WI38 (cell line): ENCODE measurements at regions not wholly inside any gene's neighbourhood (a gene's known extent, or its start where the extent isn't known, plus 50 kb on each side); places are given as distances from the start of the nearest gene placed in this dataset.

Source experiments
- H3K4me3 ChIP-seq: 2 replicates; pipeline ENCODE4 v1.5.1; 2011; ENCODE audit warnings: low read depth, mild to moderate bottlenecking, control low read depth, low read length
- TF ChIP-seq, protein P1 (sequence below): IDR thresholded peaks from 2 replicates; pipeline ENCODE4 v1.5.1; 2012; ENCODE audit warnings: low read depth, mild to moderate bottlenecking, control low read depth, low read length

DNA sequence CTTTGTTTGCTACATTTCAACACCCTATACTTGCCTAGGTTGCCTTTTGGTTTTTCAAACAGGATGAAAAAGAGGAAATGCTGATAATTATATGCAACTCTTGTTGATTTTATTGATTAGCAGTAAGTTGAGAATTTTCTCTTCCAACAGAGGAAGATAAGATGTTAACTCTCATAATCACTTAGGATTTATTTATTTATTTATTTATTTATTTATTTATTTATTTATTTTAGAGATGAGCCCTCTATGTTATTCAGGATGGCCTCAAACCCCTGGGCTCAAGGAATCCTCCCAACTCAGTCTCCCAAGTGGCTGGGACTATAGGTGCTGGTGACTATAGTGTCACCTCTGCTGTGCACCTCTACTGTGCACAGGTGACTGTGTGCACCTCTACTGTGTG lies 111.4 kb upstream of the GLS start:
- TF ChIP-seq, protein P1, sequence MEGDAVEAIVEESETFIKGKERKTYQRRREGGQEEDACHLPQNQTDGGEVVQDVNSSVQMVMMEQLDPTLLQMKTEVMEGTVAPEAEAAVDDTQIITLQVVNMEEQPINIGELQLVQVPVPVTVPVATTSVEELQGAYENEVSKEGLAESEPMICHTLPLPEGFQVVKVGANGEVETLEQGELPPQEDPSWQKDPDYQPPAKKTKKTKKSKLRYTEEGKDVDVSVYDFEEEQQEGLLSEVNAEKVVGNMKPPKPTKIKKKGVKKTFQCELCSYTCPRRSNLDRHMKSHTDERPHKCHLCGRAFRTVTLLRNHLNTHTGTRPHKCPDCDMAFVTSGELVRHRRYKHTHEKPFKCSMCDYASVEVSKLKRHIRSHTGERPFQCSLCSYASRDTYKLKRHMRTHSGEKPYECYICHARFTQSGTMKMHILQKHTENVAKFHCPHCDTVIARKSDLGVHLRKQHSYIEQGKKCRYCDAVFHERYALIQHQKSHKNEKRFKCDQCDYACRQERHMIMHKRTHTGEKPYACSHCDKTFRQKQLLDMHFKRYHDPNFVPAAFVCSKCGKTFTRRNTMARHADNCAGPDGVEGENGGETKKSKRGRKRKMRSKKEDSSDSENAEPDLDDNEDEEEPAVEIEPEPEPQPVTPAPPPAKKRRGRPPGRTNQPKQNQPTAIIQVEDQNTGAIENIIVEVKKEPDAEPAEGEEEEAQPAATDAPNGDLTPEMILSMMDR, result no peak
- no peak overlapping the region for H3K4me3 ChIP-seq

DNA sequence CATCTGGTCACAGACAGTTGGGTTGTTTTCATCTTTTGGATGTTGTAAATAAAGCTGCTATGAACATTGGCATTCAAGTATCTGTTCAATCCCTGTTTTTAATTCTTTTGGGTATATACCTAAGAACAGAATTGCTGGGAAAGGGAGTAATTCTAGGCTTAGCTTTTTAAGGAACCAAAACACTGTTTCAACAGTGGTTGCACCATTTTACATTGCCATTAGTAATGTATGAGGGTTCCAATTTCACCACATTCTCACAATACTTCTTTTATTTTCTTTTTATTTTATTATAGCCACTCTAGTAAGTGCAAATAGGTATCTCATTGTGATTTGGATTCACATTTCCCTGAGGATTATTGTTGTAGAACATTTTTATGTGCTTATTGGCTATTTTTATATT lies 108.9 kb upstream of the GLS start:
- no peak overlapping the region for H3K4me3 ChIP-seq
- TF ChIP-seq, protein P1, result no peak

DNA sequence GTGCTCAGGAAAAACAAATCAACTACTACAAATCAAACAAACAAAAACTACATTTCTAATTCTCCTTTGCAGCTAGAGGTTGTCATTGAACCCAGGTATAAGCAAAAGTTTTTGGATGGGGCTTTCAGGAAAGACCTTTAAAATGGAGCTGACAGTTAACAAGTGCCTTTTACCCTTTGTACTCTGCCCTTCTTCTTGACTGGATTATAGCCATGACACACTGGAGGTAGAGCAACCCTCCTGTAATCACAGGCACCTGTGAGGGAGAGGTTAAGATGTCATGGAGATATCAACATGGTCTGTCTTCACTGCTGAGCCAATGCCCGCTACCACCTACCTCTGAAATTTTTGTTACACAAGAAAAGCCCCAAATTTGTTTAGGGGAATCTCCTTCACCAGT lies 100.0 kb upstream of the GLS start:
- H3K4me3 ChIP-seq, result no peak overlapping the region
- TF ChIP-seq, protein P1, result no peak

DNA sequence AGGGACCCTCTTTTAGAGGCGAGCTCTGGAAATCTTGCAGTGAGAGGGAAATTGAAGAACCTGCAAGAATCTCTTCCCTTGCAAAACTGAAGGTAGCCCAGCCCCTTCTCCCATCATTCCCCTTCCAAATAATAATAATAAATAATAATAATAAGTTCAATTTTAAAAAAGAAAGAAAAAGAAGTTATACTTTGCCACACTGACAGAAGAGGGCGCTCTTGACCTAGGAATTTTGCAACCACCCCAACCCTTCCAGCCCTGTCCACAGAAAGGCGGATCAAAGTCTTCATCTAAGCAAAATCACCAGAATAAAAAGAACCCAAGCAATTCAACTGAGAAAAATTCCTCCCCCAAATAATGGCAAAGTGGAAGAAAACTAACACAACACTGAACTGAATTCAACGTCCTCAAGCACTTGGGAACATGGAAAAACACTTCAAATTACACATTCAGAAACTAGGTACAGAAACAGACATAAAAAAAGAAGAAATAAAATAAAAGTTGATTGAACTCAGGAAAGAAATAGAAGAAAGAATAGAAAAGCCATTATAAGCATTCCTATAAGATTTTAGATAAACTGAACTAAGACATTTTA lies 98.9 kb upstream of the GLS start:
- TF ChIP-seq, protein P1, result 0 out of 2 replicates have a peak, but pooled peaks have one; percentile 4

DNA sequence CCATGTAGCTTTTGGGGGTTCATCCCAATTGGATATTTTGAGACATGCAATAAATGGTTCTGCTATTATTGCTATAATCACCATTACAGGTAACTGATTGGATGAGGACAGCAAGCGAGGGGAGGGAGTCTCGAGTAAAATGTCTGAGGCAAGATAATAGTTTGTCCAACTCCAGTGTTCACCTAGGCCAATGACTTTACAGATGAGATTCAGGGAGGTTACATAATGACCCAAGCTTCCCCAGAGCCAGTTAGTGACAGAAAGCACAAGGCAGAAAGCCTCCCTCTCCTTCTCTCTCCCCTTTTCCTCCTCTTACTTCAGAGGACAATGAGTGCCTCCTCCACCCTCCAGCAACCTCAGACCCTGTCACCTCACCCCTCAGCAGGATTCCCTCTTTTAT lies 98.4 kb upstream of the GLS start:
- TF ChIP-seq, protein P1, result no peak
- H3K4me3 ChIP-seq, result no peak overlapping the region

More for the DNA sequence above, 98.9 kb upstream of the GLS start:
- H3K4me3 ChIP-seq, result no peak overlapping the region

DNA sequence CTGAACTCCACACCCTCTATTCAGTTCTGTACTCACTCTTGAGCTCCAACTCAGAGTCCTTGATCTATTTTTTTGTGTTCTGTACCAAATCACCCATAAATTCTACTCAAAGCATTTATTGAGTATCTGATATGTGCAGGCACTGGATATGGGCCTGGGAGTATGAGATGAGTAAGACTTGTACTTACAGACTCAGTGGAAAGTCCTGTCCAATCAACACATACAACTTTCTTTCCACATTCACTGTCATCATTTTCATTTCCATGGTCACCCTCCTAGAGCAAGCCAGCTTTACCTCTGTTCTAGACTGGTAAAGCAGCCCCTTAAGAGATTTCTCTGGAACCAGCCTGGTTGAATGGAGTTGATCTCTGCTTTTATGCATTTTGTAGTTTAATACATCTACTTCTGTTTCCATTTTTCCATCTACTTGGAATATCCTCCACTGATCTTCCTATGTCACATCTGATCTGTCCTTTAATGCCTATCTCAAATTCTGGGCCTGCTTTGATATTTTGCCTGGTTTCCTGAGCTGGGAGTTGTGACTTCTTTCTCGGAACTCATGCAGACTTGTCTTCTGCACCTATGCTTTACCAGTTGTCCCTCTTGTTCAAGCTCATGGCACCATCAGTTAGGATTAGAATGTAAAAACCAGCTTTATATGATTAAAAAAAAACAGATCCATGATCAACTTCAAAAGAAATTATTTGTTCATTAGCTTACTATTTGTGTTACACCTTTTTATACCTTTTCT lies 96.9 kb upstream of the GLS start:
- TF ChIP-seq, protein P1, result no peak
- H3K4me3 ChIP-seq, result no peak overlapping the region

DNA sequence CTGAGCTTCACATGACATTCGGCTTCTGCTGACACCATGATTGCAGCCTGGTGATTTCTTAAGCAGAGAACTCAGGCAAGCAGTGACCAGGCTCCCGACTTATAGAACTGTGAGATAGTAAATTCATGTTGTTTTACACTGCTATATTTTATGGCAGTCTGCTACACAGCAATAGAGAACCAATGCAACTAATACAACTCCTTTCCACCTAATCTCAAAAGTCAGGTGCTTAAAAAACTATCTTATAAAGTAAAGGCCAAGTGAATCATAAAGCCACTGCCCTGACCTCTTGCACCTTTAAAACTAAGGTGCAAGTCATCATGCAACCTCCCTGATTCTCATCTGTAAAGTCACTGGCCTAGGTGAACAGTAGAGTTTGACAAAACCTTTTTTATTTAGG lies 95.3 kb upstream of the GLS start:
- no peak overlapping the region for H3K4me3 ChIP-seq
- TF ChIP-seq, protein P1, result no peak
